ENCODE measurements at regions not wholly inside any gene's neighbourhood (a gene's known extent, or its start where the extent isn't known, plus 50 kb on each side); places are given as distances from the start of the nearest gene placed in this dataset.

- Histone ChIP-seq H3K9me3 (ENCODE audit: control insufficient read depth, low read length) (no peaks in the 10 kb centered on the region), H3K4me3 (ENCODE audit: low read length) (no peak overlapping the region), H3K9ac (ENCODE audit: low read length) (no peak overlapping the region), H3K36me3 (ENCODE audit: control insufficient read depth, insufficient read depth, low read length, severe bottlenecking) (no peaks in the 10 kb centered on the region), H3K27me3 (replicated peaks; ENCODE audit: control insufficient read depth, insufficient read depth, low read length) (peaks cover 3% of the 10 kb centered on the region), H3K4me1 (ENCODE audit: control insufficient read depth, insufficient read depth, low read length) (no peaks in the 10 kb centered on the region)
- DNase-seq (ENCODE audit: low read depth), result no peak
These were observed 1283.2 kb upstream of the NXPH2 start for GRCh38 chr2:140063356-140063755.

DNA sequence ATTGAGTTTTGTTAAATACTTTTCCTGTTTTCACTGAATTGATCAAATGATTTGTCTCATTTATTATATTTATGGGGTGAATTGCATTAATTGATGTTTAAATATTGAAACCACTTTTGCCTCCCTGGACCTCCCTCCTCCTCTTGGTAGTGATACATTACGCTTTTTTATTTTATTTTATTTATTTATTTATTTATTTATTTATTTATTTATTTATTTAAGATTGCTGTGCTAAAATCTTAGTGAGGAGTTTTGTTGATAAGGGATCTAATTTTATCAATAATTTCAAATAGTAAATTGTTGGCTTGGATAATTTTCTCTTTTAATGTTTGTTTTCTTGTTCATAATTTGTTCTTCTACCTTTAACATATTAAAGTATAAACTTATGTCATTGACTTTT, 1281.0 kb upstream of the NXPH2 start:
- Histone ChIP-seq H3K9me3 (ENCODE audit: control insufficient read depth, low read length) (no peaks in the 10 kb centered on the region), H3K27me3 (replicated peaks; ENCODE audit: control insufficient read depth, insufficient read depth, low read length) (peaks cover 3% of the 10 kb centered on the region), H3K4me1 (ENCODE audit: control insufficient read depth, insufficient read depth, low read length) (no peaks in the 10 kb centered on the region), H3K36me3 (ENCODE audit: control insufficient read depth, insufficient read depth, low read length, severe bottlenecking) (no peaks in the 10 kb centered on the region), H3K9ac (ENCODE audit: low read length) (no peak overlapping the region), H3K4me3 (ENCODE audit: low read length) (no peak overlapping the region)
- DNase-seq (ENCODE audit: low read depth), result no peak

- H3K9ac ChIP-seq (ENCODE audit: low read length), result no peak overlapping the region
- H3K9me3 ChIP-seq (ENCODE audit: control insufficient read depth, low read length), result no peaks in the 10 kb centered on the region
- no peaks in the 10 kb centered on the region for H3K36me3 ChIP-seq (ENCODE audit: control insufficient read depth, insufficient read depth, low read length, severe bottlenecking)
- no peaks in the 10 kb centered on the region for H3K27me3 ChIP-seq (replicated peaks; ENCODE audit: control insufficient read depth, insufficient read depth, low read length)
- no peak overlapping the region for H3K4me3 ChIP-seq (ENCODE audit: low read length)
- H3K4me1 ChIP-seq (ENCODE audit: control insufficient read depth, insufficient read depth, low read length), result no peaks in the 10 kb centered on the region
- no peak for DNase-seq (ENCODE audit: low read depth)
These were observed 1277.7 kb upstream of the NXPH2 start for GRCh38 chr2:140057928-140058327.

DNA sequence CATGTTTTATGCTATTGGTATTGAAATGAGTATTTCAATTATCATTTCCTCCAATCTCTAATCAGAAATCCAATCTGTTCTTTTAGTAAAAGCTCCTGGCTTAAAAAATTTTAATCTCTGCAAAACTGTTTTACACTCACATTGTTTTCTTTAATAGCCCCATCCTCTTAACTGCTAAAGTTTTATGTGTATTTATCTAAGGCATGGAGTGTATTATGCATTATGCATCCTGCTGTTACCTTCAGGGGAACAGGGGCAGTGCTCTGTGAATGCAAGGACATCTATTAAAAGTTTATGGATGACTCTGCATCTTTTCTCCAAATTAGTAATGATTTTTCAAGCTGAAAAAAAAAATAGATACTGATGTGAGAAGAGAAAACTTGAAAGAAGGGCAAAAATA, 1261.6 kb upstream of the NXPH2 start:
- DNase-seq (ENCODE audit: low read depth), result no peak
- H3K9ac ChIP-seq (ENCODE audit: low read length), result no peak overlapping the region
- no peaks in the 10 kb centered on the region for H3K4me1 ChIP-seq (ENCODE audit: control insufficient read depth, insufficient read depth, low read length)
- H3K36me3 ChIP-seq (ENCODE audit: control insufficient read depth, insufficient read depth, low read length, severe bottlenecking), result no peaks in the 10 kb centered on the region
- H3K27me3 ChIP-seq (replicated peaks; ENCODE audit: control insufficient read depth, insufficient read depth, low read length), result no peaks in the 10 kb centered on the region
- H3K9me3 ChIP-seq (ENCODE audit: control insufficient read depth, low read length), result peaks cover under 1% of the 10 kb centered on the region
- no peak overlapping the region for H3K4me3 ChIP-seq (ENCODE audit: low read length)

DNA sequence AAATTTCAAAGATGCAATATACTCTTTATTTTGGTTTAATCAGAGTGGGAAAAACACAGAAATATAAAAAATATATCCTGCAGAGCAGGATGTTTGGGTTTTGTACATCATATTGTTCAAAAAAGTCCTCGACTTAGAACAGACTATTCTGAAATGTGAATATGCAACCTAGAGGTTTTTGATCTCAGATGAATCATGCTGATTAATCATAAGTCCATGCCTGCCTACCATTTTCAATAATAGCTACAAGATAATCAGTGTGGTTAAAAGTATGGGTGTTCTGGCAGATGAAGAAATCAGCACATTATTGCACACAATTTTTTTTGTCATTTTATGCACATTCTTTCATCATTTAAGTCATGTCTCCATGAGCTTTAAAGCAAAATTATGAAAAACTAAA, 1261.0 kb upstream of the NXPH2 start:
- no peak overlapping the region for H3K4me3 ChIP-seq (ENCODE audit: low read length)
- no peak overlapping the region for H3K9ac ChIP-seq (ENCODE audit: low read length)
- H3K4me1 ChIP-seq (ENCODE audit: control insufficient read depth, insufficient read depth, low read length), result no peaks in the 10 kb centered on the region
- no peaks in the 10 kb centered on the region for H3K27me3 ChIP-seq (replicated peaks; ENCODE audit: control insufficient read depth, insufficient read depth, low read length)
- no peaks in the 10 kb centered on the region for H3K36me3 ChIP-seq (ENCODE audit: control insufficient read depth, insufficient read depth, low read length, severe bottlenecking)
- DNase-seq (ENCODE audit: low read depth), result no peak
- H3K9me3 ChIP-seq (ENCODE audit: control insufficient read depth, low read length), result peaks cover 7% of the 10 kb centered on the region

GRCh38 chr2:140033638-140034037, 1253.4 kb upstream of the NXPH2 start:
- DNase-seq (ENCODE audit: low read depth), result no peak
- H3K4me3 ChIP-seq (ENCODE audit: low read length), result no peak overlapping the region

GRCh38 chr2:140027966-140028365, 1247.8 kb upstream of the NXPH2 start:
- Histone ChIP-seq H3K4me1 (ENCODE audit: control insufficient read depth, insufficient read depth, low read length) (peaks cover 2% of the 10 kb centered on the region), H3K27me3 (replicated peaks; ENCODE audit: control insufficient read depth, insufficient read depth, low read length) (no peaks in the 10 kb centered on the region), H3K36me3 (ENCODE audit: control insufficient read depth, insufficient read depth, low read length, severe bottlenecking) (no peaks in the 10 kb centered on the region), H3K9ac (ENCODE audit: low read length) (no peak overlapping the region), H3K4me3 (ENCODE audit: low read length) (no peak overlapping the region), H3K9me3 (ENCODE audit: control insufficient read depth, low read length) (no peaks in the 10 kb centered on the region)
- no peak for DNase-seq (ENCODE audit: low read depth)

More at GRCh38 chr2:140033638-140034037, 1253.4 kb upstream of the NXPH2 start:
- Histone ChIP-seq H3K4me1 (ENCODE audit: control insufficient read depth, insufficient read depth, low read length) (no peaks in the 10 kb centered on the region), H3K9me3 (ENCODE audit: control insufficient read depth, low read length) (peaks cover 8% of the 10 kb centered on the region), H3K36me3 (ENCODE audit: control insufficient read depth, insufficient read depth, low read length, severe bottlenecking) (no peaks in the 10 kb centered on the region), H3K27me3 (replicated peaks; ENCODE audit: control insufficient read depth, insufficient read depth, low read length) (no peaks in the 10 kb centered on the region), H3K9ac (ENCODE audit: low read length) (no peak overlapping the region)

DNA sequence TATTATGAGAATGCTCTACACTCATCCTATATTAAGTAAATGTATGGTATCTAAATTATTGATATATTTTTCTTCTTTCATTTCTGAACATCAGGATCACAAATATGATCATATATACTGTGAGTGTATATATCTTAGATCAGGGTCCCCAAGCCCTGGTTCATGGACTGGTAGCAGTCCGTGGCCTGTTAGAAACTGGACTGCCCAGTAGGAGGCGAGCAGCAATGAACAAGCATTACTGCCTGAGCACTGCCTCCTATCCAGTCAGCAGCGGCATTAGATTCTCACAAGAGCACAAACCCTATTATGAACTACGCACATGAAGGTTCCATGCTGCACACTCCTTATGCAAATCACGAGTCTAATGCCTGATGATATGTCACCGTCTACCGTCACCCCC, 1247.1 kb upstream of the NXPH2 start:
- Histone ChIP-seq H3K27me3 (replicated peaks; ENCODE audit: control insufficient read depth, insufficient read depth, low read length) (no peaks in the 10 kb centered on the region), H3K36me3 (ENCODE audit: control insufficient read depth, insufficient read depth, low read length, severe bottlenecking) (no peaks in the 10 kb centered on the region), H3K4me3 (ENCODE audit: low read length) (no peak overlapping the region), H3K4me1 (ENCODE audit: control insufficient read depth, insufficient read depth, low read length) (peaks cover 2% of the 10 kb centered on the region), H3K9me3 (ENCODE audit: control insufficient read depth, low read length) (no peaks in the 10 kb centered on the region), H3K9ac (ENCODE audit: low read length) (no peak overlapping the region)
- DNase-seq (ENCODE audit: low read depth), result no peak

DNA sequence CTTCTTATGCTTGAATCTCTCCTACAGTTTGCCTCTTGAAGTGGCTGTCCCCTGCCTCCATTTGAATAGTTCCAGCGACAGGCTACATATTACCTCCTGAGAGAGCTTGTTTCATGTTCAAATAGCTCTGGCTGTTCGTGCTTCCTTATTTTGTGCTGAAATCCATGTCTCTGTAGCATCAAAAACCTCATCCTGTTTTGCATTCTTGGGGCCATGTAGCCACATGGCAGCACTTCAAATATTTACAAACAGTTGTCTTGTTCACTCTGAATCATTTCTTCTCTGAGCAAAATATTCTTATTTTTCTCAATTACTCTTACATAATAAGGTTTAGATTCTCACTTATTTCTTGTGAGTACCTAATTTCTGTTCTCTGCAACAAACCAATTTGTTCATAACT, 1243.1 kb upstream of the NXPH2 start:
- Histone ChIP-seq H3K4me3 (ENCODE audit: low read length) (no peak overlapping the region), H3K4me1 (ENCODE audit: control insufficient read depth, insufficient read depth, low read length) (peaks cover 2% of the 10 kb centered on the region), H3K9ac (ENCODE audit: low read length) (no peak overlapping the region), H3K27me3 (replicated peaks; ENCODE audit: control insufficient read depth, insufficient read depth, low read length) (no peaks in the 10 kb centered on the region), H3K36me3 (ENCODE audit: control insufficient read depth, insufficient read depth, low read length, severe bottlenecking) (no peaks in the 10 kb centered on the region), H3K9me3 (ENCODE audit: control insufficient read depth, low read length) (no peaks in the 10 kb centered on the region)
- no peak for DNase-seq (ENCODE audit: low read depth)

DNA sequence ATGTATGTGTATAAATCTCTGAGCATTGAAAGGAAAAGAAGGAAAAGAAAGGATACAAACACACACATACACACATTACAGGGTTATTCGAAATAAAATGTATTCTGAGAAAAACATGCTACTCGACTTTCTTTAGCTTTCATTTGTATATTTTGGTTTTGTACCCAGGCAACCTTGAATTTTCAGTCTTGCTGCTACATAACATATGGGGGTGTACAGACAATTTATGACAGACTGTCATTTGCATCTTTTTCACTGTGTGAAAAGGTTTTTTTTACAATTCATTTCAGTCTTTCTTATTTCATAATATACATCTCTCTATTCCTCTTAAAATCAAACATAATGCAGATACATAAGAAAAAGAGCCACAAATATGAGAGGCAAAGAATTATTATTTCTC, 1238.4 kb upstream of the NXPH2 start:
- no peaks in the 10 kb centered on the region for H3K9me3 ChIP-seq (ENCODE audit: control insufficient read depth, low read length)
- H3K36me3 ChIP-seq (ENCODE audit: control insufficient read depth, insufficient read depth, low read length, severe bottlenecking), result no peaks in the 10 kb centered on the region
- DNase-seq (ENCODE audit: low read depth), result no peak
- H3K27me3 ChIP-seq (replicated peaks; ENCODE audit: control insufficient read depth, insufficient read depth, low read length), result no peaks in the 10 kb centered on the region
- H3K9ac ChIP-seq (ENCODE audit: low read length), result no peak overlapping the region
- peaks cover 2% of the 10 kb centered on the region for H3K4me1 ChIP-seq (ENCODE audit: control insufficient read depth, insufficient read depth, low read length)
- H3K4me3 ChIP-seq (ENCODE audit: low read length), result no peak overlapping the region

DNA sequence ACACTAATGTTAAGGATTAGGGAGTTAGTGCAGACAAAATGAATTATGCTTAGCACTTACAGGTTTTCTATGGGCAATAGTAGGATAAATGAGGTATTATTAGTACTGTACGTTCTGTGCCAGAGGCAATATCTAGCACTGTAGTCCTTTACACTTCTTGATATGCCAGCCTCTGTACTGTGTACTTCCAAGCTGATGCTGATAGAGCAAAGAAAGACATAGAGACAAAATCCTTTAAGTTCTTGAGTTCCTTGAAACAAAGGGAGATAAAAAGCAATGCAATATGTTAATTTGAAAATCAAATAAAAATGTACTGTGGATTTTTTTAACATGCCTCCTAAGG, 1234.0 kb upstream of the NXPH2 start:
- Histone ChIP-seq H3K4me3 (ENCODE audit: low read length) (no peak overlapping the region), H3K9ac (ENCODE audit: low read length) (no peak overlapping the region)

DNA sequence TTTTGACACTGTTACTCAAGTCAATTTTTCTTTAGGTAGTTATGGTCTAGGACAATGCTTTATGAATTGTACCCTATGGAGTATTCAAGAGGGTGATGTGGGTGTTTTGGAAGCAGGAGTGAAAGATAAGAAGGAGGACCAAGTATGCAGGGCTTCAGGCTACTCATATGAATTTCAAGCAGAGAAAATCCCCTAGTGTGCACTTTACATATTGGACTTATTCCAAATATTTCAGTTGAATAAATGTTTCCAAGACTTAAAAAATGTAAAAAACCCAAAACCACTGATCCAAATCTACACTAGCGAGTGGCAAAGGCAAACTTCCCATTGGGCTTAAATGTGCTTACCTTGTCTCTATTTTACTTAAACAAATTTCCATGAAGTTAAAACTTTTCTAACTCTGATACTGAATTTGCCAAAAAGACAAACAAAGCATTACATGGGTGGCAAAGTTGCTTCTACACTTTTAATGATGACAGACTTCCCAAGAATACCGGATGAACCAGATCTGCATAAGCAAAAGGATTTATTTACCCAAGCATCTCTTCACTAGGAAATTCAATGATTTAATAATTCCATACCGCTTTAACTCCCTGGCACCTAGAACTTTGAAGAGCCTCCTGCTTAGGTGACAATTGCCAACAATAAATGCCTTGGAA, 1233.5 kb upstream of the NXPH2 start:
- no peak overlapping the region for H3K9ac ChIP-seq (ENCODE audit: low read length)
- no peaks in the 10 kb centered on the region for H3K9me3 ChIP-seq (ENCODE audit: control insufficient read depth, low read length)
- H3K4me3 ChIP-seq (ENCODE audit: low read length), result no peak overlapping the region
- no peaks in the 10 kb centered on the region for H3K4me1 ChIP-seq (ENCODE audit: control insufficient read depth, insufficient read depth, low read length)
- DNase-seq (ENCODE audit: low read depth), result no peak
- H3K36me3 ChIP-seq (ENCODE audit: control insufficient read depth, insufficient read depth, low read length, severe bottlenecking), result no peaks in the 10 kb centered on the region
- no peaks in the 10 kb centered on the region for H3K27me3 ChIP-seq (replicated peaks; ENCODE audit: control insufficient read depth, insufficient read depth, low read length)

More for the DNA sequence above, 1234.0 kb upstream of the NXPH2 start:
- Histone ChIP-seq H3K36me3 (ENCODE audit: control insufficient read depth, insufficient read depth, low read length, severe bottlenecking) (no peaks in the 10 kb centered on the region), H3K27me3 (replicated peaks; ENCODE audit: control insufficient read depth, insufficient read depth, low read length) (no peaks in the 10 kb centered on the region), H3K9me3 (ENCODE audit: control insufficient read depth, low read length) (no peaks in the 10 kb centered on the region), H3K4me1 (ENCODE audit: control insufficient read depth, insufficient read depth, low read length) (no peaks in the 10 kb centered on the region)
- no peak for DNase-seq (ENCODE audit: low read depth)
